SK-N-SH (cell line): ENCODE measurements at regions not wholly inside any gene's neighbourhood (a gene's known extent, or its start where the extent isn't known, plus 50 kb on each side); places are given as distances from the start of the nearest gene placed in this dataset.

Experiments
- CTCF ChIA-PET: fragments of 300-600, 350-600 bp; formaldehyde crosslinking; extraction: SDS; loops from one replicate; lab custom pipeline; 2021; lab: Yijun Ruan, JAX
- POLR2A ChIA-PET: fragments of 350-600 bp; sonication (Branson Sonifier 250); formaldehyde crosslinking; extraction: SDS; loops from one replicate; lab custom pipeline; 2020; ENCODE audit warnings: antibody characterized with exemption, inconsistent platforms; lab: Yijun Ruan, JAX
- DNase-seq: peaks from one replicate; pipeline ENCODE4 v3.0.0; 2012
- H2AFZ ChIP-seq: fragments of 200-600 bp; sonication (generic); 2 replicates; pipeline ENCODE4 v1.8.1; 2016; ENCODE audit warnings: antibody characterized with exemption, mild to moderate bottlenecking, low read depth
- H3F3A ChIP-seq: fragments of 200-600 bp; sonication (generic); replicated peaks from 2 replicates; pipeline ENCODE3; 2016; ENCODE audit warnings: antibody characterized with exemption, mild to moderate bottlenecking; ENCODE audit not compliant: insufficient read depth
- H3K27ac ChIP-seq, 2 experiments: fragments of 200-500 bp in 1 of 2; fragments of 200-600 bp in 1 of 2; sonication (Bioruptor generic) in 1 of 2; sonication (generic), shearing (Covaris generic) in 1 of 2; 2 replicates each; pipeline versions ENCODE4 v1.5.1 to v1.6.1; 2014 to 2016; ENCODE audit warnings: low read depth in 2 of 2, inconsistent platforms in 1 of 2, low read length in 1 of 2, mild to moderate bottlenecking in 1 of 2, mixed read lengths in 1 of 2
- H3K27me3 ChIP-seq: fragments of 200-600 bp; sonication (generic), shearing (Covaris generic); 2 replicates; pipeline ENCODE4 v1.6.1; 2016; ENCODE audit warnings: mixed run types; ENCODE audit not compliant: insufficient read depth
- H3K36me3 ChIP-seq, 2 experiments: fragments of 200-500 bp in 1 of 2; fragments of 200-600 bp in 1 of 2; sonication (Bioruptor generic) in 1 of 2; sonication (generic) in 1 of 2; replicated peaks in 1 of 2; 2 replicates each; pipeline versions ENCODE3 to v1.5.1; 2014 to 2016; ENCODE audit warnings: low read length in 1 of 2, mild to moderate bottlenecking in 1 of 2; ENCODE audit not compliant: insufficient read depth in 2 of 2, control insufficient read depth in 1 of 2
- H3K4me1 ChIP-seq, 2 experiments: fragments of 200-500 bp in 1 of 2; fragments of 200-600 bp in 1 of 2; sonication (Bioruptor generic) in 1 of 2; sonication (generic), shearing (Covaris generic) in 1 of 2; 2 replicates each; pipeline versions ENCODE4 v1.5.1 to v1.6.1; 2014 to 2016; ENCODE audit warnings: low read depth in 1 of 2, low read length in 1 of 2, mixed run types in 1 of 2; ENCODE audit not compliant: insufficient read depth in 2 of 2, control insufficient read depth in 1 of 2
- H3K4me2 ChIP-seq: fragments of 200-600 bp; sonication (generic), shearing (Covaris generic); 2 replicates; pipeline ENCODE4 v1.6.1; 2017; ENCODE audit warnings: mixed run types
- H3K4me3 ChIP-seq, 2 experiments: fragments of 200-500 bp in 1 of 2; fragments of 200-600 bp in 1 of 2; sonication (Bioruptor generic) in 1 of 2; sonication (generic), shearing (Covaris generic) in 1 of 2; 2 replicates each; pipeline versions ENCODE4 v1.5.1 to v1.8.1; 2014 to 2016; ENCODE audit warnings: low read depth in 2 of 2, inconsistent platforms in 1 of 2, low read length in 1 of 2, mild to moderate bottlenecking in 1 of 2, mixed read lengths in 1 of 2, moderate library complexity in 1 of 2
- H3K79me2 ChIP-seq: fragments of 200-600 bp; sonication (generic); 2 replicates; pipeline ENCODE4 v1.8.1; 2017; ENCODE audit warnings: mild to moderate bottlenecking; ENCODE audit not compliant: insufficient read depth
- H3K9ac ChIP-seq: fragments of 200-600 bp; sonication (generic); 2 replicates; pipeline ENCODE4 v1.6.1; 2017; ENCODE audit warnings: mixed run types
- H3K9me2 ChIP-seq: fragments of 200-600 bp; sonication (generic); 2 replicates; pipeline ENCODE4 v1.6.1; 2017; ENCODE audit warnings: mixed run types
- H3K9me3 ChIP-seq: fragments of 200-600 bp; sonication (generic); 2 replicates; pipeline ENCODE4 v1.6.1; 2017; ENCODE audit warnings: mixed run types, mild to moderate bottlenecking, moderate library complexity
- H4K20me1 ChIP-seq: fragments of 200-600 bp; sonication (generic); 2 replicates; pipeline ENCODE4 v1.6.1; 2017; ENCODE audit warnings: mild to moderate bottlenecking, mixed run types; ENCODE audit not compliant: insufficient read depth
- CHD2 ChIP-seq: fragments of 150-350 bp; IDR thresholded peaks from 2 replicates; pipeline ENCODE4 v1.6.1; 2018; ENCODE audit warnings: low read length; ENCODE audit not compliant: partially characterized antibody
- EP300 ChIP-seq, 2 experiments: IDR thresholded peaks; 2 replicates each; pipeline versions ENCODE4 v1.4.0 to v1.6.1; 2012; ENCODE audit warnings: borderline replicate concordance in 1 of 2, low read depth in 1 of 2, low read length in 1 of 2
- EZH2phosphoT487 ChIP-seq: fragments of 200-600 bp; sonication (generic); IDR thresholded peaks from 2 replicates; pipeline ENCODE4 v1.6.1; 2017; ENCODE audit warnings: low read depth, mixed run types, mild to moderate bottlenecking, antibody characterized with exemption, moderate library complexity, borderline replicate concordance
- FOSL2 ChIP-seq: IDR thresholded peaks from 2 replicates; pipeline ENCODE4 v1.4.0; 2012; ENCODE audit warnings: low read depth, mild to moderate bottlenecking, moderate library complexity, borderline replicate concordance
- FOXJ3 ChIP-seq: sonication (generic); formaldehyde crosslinking; IDR thresholded peaks from 2 replicates; pipeline ENCODE4 v1.5.1; 2020; ENCODE audit warnings: mild to moderate bottlenecking, missing genetic modification reagents
- FOXM1 ChIP-seq: IDR thresholded peaks from 2 replicates; pipeline ENCODE4 v1.4.0; 2012; ENCODE audit warnings: low read depth, mild to moderate bottlenecking
- GABPA ChIP-seq: IDR thresholded peaks from 2 replicates; pipeline ENCODE4 v1.4.0; 2012; ENCODE audit warnings: low read depth, mild to moderate bottlenecking
- JUND ChIP-seq: IDR thresholded peaks from 2 replicates; pipeline ENCODE4 v1.4.0; 2012
- MEF2A ChIP-seq: IDR thresholded peaks from 2 replicates; pipeline ENCODE4 v1.4.0; 2012; ENCODE audit warnings: low read depth, borderline replicate concordance
- MXI1 ChIP-seq: IDR thresholded peaks from 2 replicates; pipeline ENCODE4 v1.6.1; 2012; ENCODE audit warnings: mild to moderate bottlenecking, low read depth, low read length, improper control_type of control experiment
- NFIC ChIP-seq: IDR thresholded peaks from 2 replicates; pipeline ENCODE4 v1.4.0; 2012; ENCODE audit warnings: borderline replicate concordance
- NRF1 ChIP-seq: IDR thresholded peaks from 2 replicates; pipeline ENCODE4 v1.6.1; 2012; ENCODE audit warnings: low read depth, mild to moderate bottlenecking, low read length
- POLR2AphosphoS5 ChIP-seq: IDR thresholded peaks from 2 replicates; pipeline ENCODE4 v1.6.1; 2012; ENCODE audit warnings: low read depth, low read length
- RAD21 ChIP-seq: IDR thresholded peaks from 2 replicates; pipeline ENCODE4 v1.6.1; 2012; ENCODE audit warnings: mild to moderate bottlenecking, low read length
- RFX5 ChIP-seq: IDR thresholded peaks from 2 replicates; pipeline ENCODE4 v1.6.1; 2012; ENCODE audit warnings: mild to moderate bottlenecking, improper control_type of control experiment, low read length
- SIN3A ChIP-seq: IDR thresholded peaks from 2 replicates; pipeline ENCODE4 v1.6.1; 2012; ENCODE audit warnings: low read depth, mild to moderate bottlenecking, low read length, moderate library complexity, borderline replicate concordance
- TAF1 ChIP-seq: IDR thresholded peaks from 2 replicates; pipeline ENCODE4 v1.6.1; 2012; ENCODE audit warnings: low read depth, mild to moderate bottlenecking, low read length, moderate library complexity, borderline replicate concordance
- TCF12 ChIP-seq: IDR thresholded peaks from 2 replicates; pipeline ENCODE4 v1.4.0; 2012
- YY1 ChIP-seq: IDR thresholded peaks from 2 replicates; pipeline ENCODE4 v1.4.0; 2012; ENCODE audit warnings: low read depth, mild to moderate bottlenecking
- WGBS: methylation state at CpG from one replicate; pipeline ENCODE4 v1.1.6; 2017; ENCODE audit warnings: low lambda C conversion rate; 5-methylcytosine and 5-hydroxymethylcytosine counted together
- TF ChIP-seq, protein P1 (sequence below): fragments of 150-350 bp; IDR thresholded peaks from 2 replicates; pipeline ENCODE4 v1.6.1; 2017; ENCODE audit warnings: antibody characterized with exemption, low read length, low read depth, borderline replicate concordance
- TF ChIP-seq, protein P2 (sequence below): IDR thresholded peaks from 2 replicates; pipeline ENCODE4 v1.4.0; 2012; ENCODE audit warnings: low read depth, borderline replicate concordance
- TF ChIP-seq, protein P3 (sequence below): fragments of 200-600 bp; sonication (generic); IDR thresholded peaks from 2 replicates; pipeline ENCODE4 v1.6.1; 2017; ENCODE audit warnings: antibody characterized with exemption, mild to moderate bottlenecking, moderate library complexity

DNA sequence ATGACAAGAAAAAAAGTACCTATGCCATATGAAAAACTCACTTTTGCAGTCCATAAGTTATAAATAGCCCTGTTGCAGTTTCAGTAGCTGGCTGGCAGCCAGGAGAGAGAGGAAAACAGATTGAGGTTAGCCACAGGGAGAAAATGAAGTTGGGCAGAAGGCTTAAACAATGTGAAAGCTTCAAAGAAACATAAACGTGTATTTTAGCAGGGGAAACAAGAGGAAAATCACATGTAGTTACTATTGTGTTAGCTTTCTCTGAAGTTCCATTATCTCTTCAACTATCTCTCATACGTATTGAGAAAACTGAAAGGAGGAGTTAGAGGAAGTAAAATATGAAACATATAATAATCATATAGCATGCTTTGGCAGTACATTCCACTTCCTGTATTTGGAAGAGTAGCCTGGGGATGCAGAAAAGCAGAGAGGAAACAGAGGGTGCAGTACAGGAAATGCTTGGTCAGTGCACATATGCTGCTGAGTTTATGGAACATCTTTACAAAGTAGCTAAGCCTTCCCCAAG lies 1551.1 kb downstream of the EFNB2 start (continued):
- TF ChIP-seq, protein P1, sequence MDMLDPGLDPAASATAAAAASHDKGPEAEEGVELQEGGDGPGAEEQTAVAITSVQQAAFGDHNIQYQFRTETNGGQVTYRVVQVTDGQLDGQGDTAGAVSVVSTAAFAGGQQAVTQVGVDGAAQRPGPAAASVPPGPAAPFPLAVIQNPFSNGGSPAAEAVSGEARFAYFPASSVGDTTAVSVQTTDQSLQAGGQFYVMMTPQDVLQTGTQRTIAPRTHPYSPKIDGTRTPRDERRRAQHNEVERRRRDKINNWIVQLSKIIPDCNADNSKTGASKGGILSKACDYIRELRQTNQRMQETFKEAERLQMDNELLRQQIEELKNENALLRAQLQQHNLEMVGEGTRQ = no peak
- TF ChIP-seq EZH2phosphoT487 = no peak
- TF ChIP-seq MXI1 = no peak
- no peak for TF ChIP-seq RAD21
- TF ChIP-seq, all 33 proteins: peak for 0

DNA sequence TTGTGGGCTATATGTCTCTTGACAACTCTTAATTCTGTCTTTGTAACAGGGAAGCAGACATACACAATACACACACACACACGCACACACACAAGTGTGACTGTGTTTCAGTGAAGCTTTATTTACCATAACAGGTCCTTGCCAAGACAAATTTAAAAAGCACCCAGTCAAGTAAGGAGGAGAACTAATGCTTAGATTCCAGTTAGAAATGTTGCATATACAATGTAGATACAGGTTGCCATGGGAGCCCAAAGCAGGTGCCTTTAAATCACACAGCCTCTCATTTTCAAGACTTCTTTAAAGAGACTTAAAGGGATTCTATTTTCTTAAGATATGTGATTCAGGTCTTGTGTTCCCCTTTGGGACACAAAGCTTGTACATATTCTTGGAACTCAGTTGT lies 1551.9 kb downstream of the EFNB2 start:
- CTCF ChIA-PET = no interaction called here
- no peaks in the 10 kb centered on the region for H3K9me2 ChIP-seq
- H3K27me3 ChIP-seq = no peaks in the 10 kb centered on the region
- DNase-seq = no peak
- no peak overlapping the region for H2AFZ ChIP-seq
- H3K4me3 ChIP-seq = no peak overlapping the region
- no peaks in the 10 kb centered on the region for H3F3A ChIP-seq
- peaks cover 0 to 2% of the 10 kb centered on the region in 2 experiments; a peak in 2 of 4 replicates for H3K4me1 ChIP-seq
- no peak overlapping the region for H3K27ac ChIP-seq
- no peaks in the 10 kb centered on the region for H3K9me3 ChIP-seq
- no peaks in the 10 kb centered on the region for H3K79me2 ChIP-seq
- no peak overlapping the region for H3K9ac ChIP-seq
- 67% methylated on average over 1 of the region's 1 CpG for WGBS
- no peak for TF ChIP-seq SIN3A
- TF ChIP-seq MEF2A = no peak
- TF ChIP-seq GABPA = no peak
- no peak for TF ChIP-seq JUND
- no peak for TF ChIP-seq NFIC
- TF ChIP-seq TCF12 = no peak
- TF ChIP-seq, protein P2, sequence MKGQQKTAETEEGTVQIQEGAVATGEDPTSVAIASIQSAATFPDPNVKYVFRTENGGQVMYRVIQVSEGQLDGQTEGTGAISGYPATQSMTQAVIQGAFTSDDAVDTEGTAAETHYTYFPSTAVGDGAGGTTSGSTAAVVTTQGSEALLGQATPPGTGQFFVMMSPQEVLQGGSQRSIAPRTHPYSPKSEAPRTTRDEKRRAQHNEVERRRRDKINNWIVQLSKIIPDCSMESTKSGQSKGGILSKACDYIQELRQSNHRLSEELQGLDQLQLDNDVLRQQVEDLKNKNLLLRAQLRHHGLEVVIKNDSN = no peak
- TF ChIP-seq FOXM1 = no peak
- no peak for TF ChIP-seq RFX5
- no peak for TF ChIP-seq EP300 (IDR thresholded peaks at IDR 0.05; ENCODE audit: borderline replicate concordance in 1 of 2, low read depth in 1 of 2, low read length in 1 of 2)
- TF ChIP-seq CHD2 = no peak
- no peak for TF ChIP-seq FOSL2
- TF ChIP-seq FOXJ3 = no peak
- no peak for TF ChIP-seq YY1
- TF ChIP-seq POLR2AphosphoS5 = no peak
- no peak for TF ChIP-seq TAF1
- TF ChIP-seq, protein P3, sequence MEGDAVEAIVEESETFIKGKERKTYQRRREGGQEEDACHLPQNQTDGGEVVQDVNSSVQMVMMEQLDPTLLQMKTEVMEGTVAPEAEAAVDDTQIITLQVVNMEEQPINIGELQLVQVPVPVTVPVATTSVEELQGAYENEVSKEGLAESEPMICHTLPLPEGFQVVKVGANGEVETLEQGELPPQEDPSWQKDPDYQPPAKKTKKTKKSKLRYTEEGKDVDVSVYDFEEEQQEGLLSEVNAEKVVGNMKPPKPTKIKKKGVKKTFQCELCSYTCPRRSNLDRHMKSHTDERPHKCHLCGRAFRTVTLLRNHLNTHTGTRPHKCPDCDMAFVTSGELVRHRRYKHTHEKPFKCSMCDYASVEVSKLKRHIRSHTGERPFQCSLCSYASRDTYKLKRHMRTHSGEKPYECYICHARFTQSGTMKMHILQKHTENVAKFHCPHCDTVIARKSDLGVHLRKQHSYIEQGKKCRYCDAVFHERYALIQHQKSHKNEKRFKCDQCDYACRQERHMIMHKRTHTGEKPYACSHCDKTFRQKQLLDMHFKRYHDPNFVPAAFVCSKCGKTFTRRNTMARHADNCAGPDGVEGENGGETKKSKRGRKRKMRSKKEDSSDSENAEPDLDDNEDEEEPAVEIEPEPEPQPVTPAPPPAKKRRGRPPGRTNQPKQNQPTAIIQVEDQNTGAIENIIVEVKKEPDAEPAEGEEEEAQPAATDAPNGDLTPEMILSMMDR = no peak
- no peak for TF ChIP-seq NRF1
- no peak for TF ChIP-seq RAD21
- TF ChIP-seq, all 33 proteins: peak for 0
- Histone ChIP-seq H3K36me3 (no peaks in the 10 kb centered on the region), H3K4me2 (no peak overlapping the region), H4K20me1 (no peaks in the 10 kb centered on the region)
- POLR2A ChIA-PET = no interaction called here
